Fibroblast of lung (primary cell): ENCODE measurements at regions not wholly inside any gene's neighbourhood (a gene's known extent, or its start where the extent isn't known, plus 50 kb on each side); places are given as distances from the start of the nearest gene placed in this dataset.

ENCODE experiments used
- DNase-seq, 2 donors: peaks; one replicate each; pipeline versions ENCODE4 v3.0.0 to v3.0.0-alpha.2; 2010; ENCODE audit warnings: low read depth in 2 of 2
- H2AFZ ChIP-seq: 2 replicates; pipeline ENCODE4 v1.5.1; 2012; ENCODE audit warnings: low read length, control low read depth, inconsistent platforms
- H3K27ac ChIP-seq: 2 replicates; pipeline ENCODE4 v1.5.1; 2011; ENCODE audit warnings: low read length, control low read depth; ENCODE audit not compliant: insufficient read depth
- H3K27me3 ChIP-seq: 2 replicates; pipeline ENCODE4 v1.5.1; 2011; ENCODE audit warnings: mild to moderate bottlenecking, low read length; ENCODE audit not compliant: control insufficient read depth, insufficient read depth
- H3K36me3 ChIP-seq: 2 replicates; pipeline ENCODE4 v1.5.1; 2011; ENCODE audit warnings: low read length; ENCODE audit not compliant: control insufficient read depth, insufficient read depth
- H3K4me1 ChIP-seq: 2 replicates; pipeline ENCODE4 v1.5.1; 2011; ENCODE audit warnings: low read length; ENCODE audit not compliant: control insufficient read depth, insufficient read depth; ENCODE audit errors: extremely low read depth
- H3K4me2 ChIP-seq: 2 replicates; pipeline ENCODE4 v1.5.1; 2011; ENCODE audit warnings: low read length, control low read depth; ENCODE audit not compliant: insufficient read depth; ENCODE audit errors: extremely low read depth
- H3K4me3 ChIP-seq, 4 experiments: fragments of 200-600 bp in 1 of 4; sonication (generic) in 1 of 4; replicated peaks in 1 of 4; 2 replicates each; pipeline ENCODE4 v1.5.1; 2011 to 2016; ENCODE audit warnings: low read length in 4 of 4, low read depth in 3 of 4, mild to moderate bottlenecking in 3 of 4, control low read depth in 2 of 4, inconsistent platforms in 1 of 4, mixed read lengths in 1 of 4; ENCODE audit not compliant: insufficient read depth in 1 of 4; ENCODE audit errors: control extremely low read depth in 1 of 4
- H3K79me2 ChIP-seq: 2 replicates; pipeline ENCODE4 v1.5.1; 2012; ENCODE audit warnings: mild to moderate bottlenecking, low read length, inconsistent platforms; ENCODE audit not compliant: control insufficient read depth, insufficient read depth
- H3K9ac ChIP-seq: 2 replicates; pipeline ENCODE4 v1.5.1; 2011; ENCODE audit warnings: mild to moderate bottlenecking, low read length, control low read depth; ENCODE audit not compliant: insufficient read depth
- H3K9me3 ChIP-seq: 2 replicates; pipeline ENCODE4 v1.5.1; 2012; ENCODE audit warnings: low read depth, low read length; ENCODE audit not compliant: control insufficient read depth, insufficient read depth
- H4K20me1 ChIP-seq: 2 replicates; pipeline ENCODE4 v1.5.1; 2011; ENCODE audit warnings: low read length; ENCODE audit not compliant: control insufficient read depth, insufficient read depth; ENCODE audit errors: extremely low read depth
- CTCF ChIP-seq, 2 donors: IDR thresholded peaks in 1 of 2; conservative IDR thresholded peaks in 1 of 2; 1 replicate in 1 of 2; 2 replicates in 1 of 2; pipeline ENCODE4 v1.5.1; 2011 to 2012; ENCODE audit warnings: low read length in 2 of 2, control low read depth in 1 of 2, inconsistent platforms in 1 of 2, low read depth in 1 of 2, mild to moderate bottlenecking in 1 of 2
- EZH2 ChIP-seq: IDR thresholded peaks from 2 replicates; pipeline ENCODE4 v1.5.1; 2012; ENCODE audit warnings: low read length, control low read depth, mild to moderate bottlenecking; ENCODE audit errors: missing control alignments

GRCh38 chr7:117962366-117962994, 89.2 kb upstream of the CTTNBP2 start:
- Histone ChIP-seq H3K4me3 (no peak overlapping the region), H2AFZ (no peak overlapping the region), H3K4me2 (no peak overlapping the region), H4K20me1 (no peaks in the 10 kb centered on the region), H3K4me1 (no peaks in the 10 kb centered on the region), H3K9ac (no peak overlapping the region), H3K27me3 (no peaks in the 10 kb centered on the region), H3K9me3 (no peaks in the 10 kb centered on the region), H3K27ac (no peak overlapping the region), H3K36me3 (no peaks in the 10 kb centered on the region), H3K79me2 (no peaks in the 10 kb centered on the region)
- no peak for TF ChIP-seq CTCF (conservative IDR thresholded peaks at IDR 0.05 in 1 of 2, IDR thresholded peaks at IDR 0.05 in 1 of 2; ENCODE audit: low read depth in 1 of 2, low read length in 2 of 2)
- TF ChIP-seq EZH2, result no peak
- no peak for DNase-seq

GRCh38 chr7:117963264-117964197, 90.3 kb upstream of the CTTNBP2 start:
- Histone ChIP-seq H3K27me3 (no peaks in the 10 kb centered on the region), H3K9ac (no peak overlapping the region), H2AFZ (no peak overlapping the region), H3K79me2 (no peaks in the 10 kb centered on the region), H3K4me3 (no peak overlapping the region), H3K9me3 (no peaks in the 10 kb centered on the region), H3K4me1 (no peaks in the 10 kb centered on the region), H3K36me3 (no peaks in the 10 kb centered on the region), H4K20me1 (no peaks in the 10 kb centered on the region), H3K4me2 (no peak overlapping the region), H3K27ac (no peak overlapping the region)
- no peak for DNase-seq
- no peak for TF ChIP-seq EZH2
- TF ChIP-seq CTCF (conservative IDR thresholded peaks at IDR 0.05 in 1 of 2, IDR thresholded peaks at IDR 0.05 in 1 of 2; ENCODE audit: low read depth in 1 of 2, low read length in 2 of 2), result no peak

- H3K4me1 ChIP-seq, result no peaks in the 10 kb centered on the region
- no peak overlapping the region for H3K9ac ChIP-seq
- H3K4me3 ChIP-seq, result no peak overlapping the region
- H3K9me3 ChIP-seq, result no peaks in the 10 kb centered on the region
- H2AFZ ChIP-seq, result no peak overlapping the region
- H3K79me2 ChIP-seq, result no peaks in the 10 kb centered on the region
- no peak overlapping the region for H3K27ac ChIP-seq
- TF ChIP-seq CTCF (conservative IDR thresholded peaks at IDR 0.05 in 1 of 2, IDR thresholded peaks at IDR 0.05 in 1 of 2; ENCODE audit: low read depth in 1 of 2, low read length in 2 of 2) (no peak), EZH2 (no peak)
- no peaks in the 10 kb centered on the region for H4K20me1 ChIP-seq
- H3K27me3 ChIP-seq, result no peaks in the 10 kb centered on the region
- H3K4me2 ChIP-seq, result no peak overlapping the region
- no peaks in the 10 kb centered on the region for H3K36me3 ChIP-seq
- no peak for DNase-seq
Observed at GRCh38 chr7:117970801-117971200, 97.6 kb upstream of the CTTNBP2 start.
